NCI-H1417 treated with DMSO at 0.1 percent for 48 hours (cell line): ENCODE measurements at regions not wholly inside any gene's neighbourhood (a gene's known extent, or its start where the extent isn't known, plus 50 kb on each side); places are given as distances from the start of the nearest gene placed in this dataset.
"Not testable (repeated sequence)": the region's sequence is repeated elsewhere in the genome, so short reads cannot be mapped to it uniquely, and the experiment has no call there.

Experiments
- DNase-seq: peaks from one replicate; lab custom pipeline; 2025; lab: John Stamatoyannopoulos, UW

DNA sequence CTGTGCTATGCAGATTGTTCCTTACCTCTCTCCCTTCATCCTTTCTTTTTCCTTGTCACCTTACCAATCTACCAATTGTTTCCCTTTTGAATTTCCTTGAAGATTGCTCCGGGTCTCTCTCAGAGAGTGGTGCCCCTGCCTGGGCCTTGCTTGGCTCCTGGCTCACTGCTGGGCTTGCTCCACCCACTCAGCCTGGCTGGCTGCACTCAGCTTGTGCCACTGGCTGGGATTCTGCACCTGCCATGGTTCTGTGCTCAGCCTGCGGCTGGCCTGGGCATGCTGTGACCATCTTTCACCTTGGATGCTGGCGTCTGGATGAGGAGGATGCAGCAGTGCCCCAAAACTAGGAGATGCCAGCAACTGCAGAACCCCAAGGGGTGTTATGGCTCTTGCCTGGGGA lies 463.9 kb upstream of the CXADR start:
- no peak for DNase-seq

GRCh38 chr21:17050156-17050555 lies 462.7 kb upstream of the CXADR start:
- DNase-seq: no peak

GRCh38 chr21:17050646-17051045 lies 462.2 kb upstream of the CXADR start:
- DNase-seq: no peak

GRCh38 chr21:17051054-17051453 lies 461.8 kb upstream of the CXADR start:
- no peak for DNase-seq

GRCh38 chr21:17053321-17053720 lies 459.5 kb upstream of the CXADR start:
- DNase-seq: no peak

DNA sequence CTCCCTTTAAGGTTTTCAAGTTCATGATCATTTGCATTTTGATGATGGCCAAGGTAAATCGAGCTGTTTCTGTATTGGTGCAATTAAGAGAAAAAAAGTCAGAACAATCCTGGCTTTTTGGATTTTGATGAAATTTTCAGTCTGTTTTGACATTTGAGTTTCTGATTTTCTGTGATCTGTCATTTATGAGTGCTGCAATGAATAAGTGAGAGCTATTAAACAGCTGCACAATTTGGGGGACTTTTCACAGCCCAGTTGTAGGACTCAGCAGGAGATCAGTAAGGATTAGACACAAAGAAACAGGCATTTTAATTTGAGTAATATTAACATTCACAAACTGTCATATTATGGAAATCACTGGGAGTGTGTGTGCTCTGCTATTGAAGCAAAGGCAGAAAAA lies 452.9 kb upstream of the CXADR start:
- no peak for DNase-seq

DNA sequence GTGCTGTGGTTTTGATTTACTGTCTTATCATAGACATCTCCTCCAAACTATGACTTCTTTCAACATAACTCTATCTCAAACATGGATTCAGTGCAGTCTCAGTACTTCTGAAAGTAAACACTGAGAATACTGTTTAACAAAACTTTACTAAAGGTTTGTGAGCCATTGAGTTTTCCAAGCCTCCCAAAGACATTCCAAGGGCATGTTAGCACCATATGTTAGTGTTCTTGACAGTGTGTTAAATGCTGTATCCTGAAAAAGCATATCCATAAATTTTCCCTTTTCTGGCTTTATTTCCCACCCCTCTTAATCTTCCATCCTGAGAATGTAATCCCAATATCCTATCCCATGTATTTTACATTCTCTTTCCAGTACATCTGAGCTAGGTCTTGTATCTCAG lies 446.8 kb upstream of the CXADR start:
- no peak for DNase-seq

DNA sequence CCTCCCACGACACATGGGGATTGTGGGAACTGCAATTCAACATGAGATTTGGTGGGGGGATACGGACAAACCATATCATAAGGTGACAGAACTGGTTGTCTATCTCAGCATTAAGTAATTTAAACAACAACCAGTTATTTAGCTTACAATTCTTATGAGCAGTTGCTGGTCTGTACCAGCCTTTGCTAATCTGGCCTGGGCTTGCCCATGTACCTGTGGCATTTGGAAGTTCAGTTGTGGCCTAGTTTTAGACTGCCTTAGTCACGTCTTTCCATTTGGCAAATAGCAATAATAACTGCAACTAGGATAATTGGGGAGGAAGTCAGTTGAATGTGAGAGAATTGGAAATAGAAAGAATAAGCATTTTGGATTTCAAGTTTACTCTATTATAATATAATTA lies 441.8 kb upstream of the CXADR start:
- no peak for DNase-seq

DNA sequence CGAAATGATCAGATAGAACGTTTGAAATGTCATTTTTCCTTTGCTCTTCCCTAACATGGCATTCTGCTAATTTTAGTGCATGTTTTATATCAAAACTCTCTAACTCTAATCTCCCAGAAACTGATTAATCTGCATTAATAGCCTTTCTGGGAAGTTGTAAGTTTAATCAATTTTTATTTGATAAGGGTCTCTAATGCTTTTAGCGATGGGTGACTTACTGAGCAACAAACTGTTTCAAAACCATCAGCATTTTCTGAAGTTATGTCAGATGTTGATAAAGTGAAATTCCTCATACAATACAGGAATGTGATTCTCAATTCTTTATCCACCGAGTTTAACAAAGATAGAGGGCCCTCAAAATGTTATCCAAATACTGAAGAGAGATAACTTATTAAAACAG lies 431.6 kb upstream of the CXADR start:
- no peak for DNase-seq

- no peak for DNase-seq
Observed at GRCh38 chr21:17082843-17083483, 429.9 kb upstream of the CXADR start.

- DNase-seq: no peak
Observed at GRCh38 chr21:17085707-17086106, 427.1 kb upstream of the CXADR start.

DNA sequence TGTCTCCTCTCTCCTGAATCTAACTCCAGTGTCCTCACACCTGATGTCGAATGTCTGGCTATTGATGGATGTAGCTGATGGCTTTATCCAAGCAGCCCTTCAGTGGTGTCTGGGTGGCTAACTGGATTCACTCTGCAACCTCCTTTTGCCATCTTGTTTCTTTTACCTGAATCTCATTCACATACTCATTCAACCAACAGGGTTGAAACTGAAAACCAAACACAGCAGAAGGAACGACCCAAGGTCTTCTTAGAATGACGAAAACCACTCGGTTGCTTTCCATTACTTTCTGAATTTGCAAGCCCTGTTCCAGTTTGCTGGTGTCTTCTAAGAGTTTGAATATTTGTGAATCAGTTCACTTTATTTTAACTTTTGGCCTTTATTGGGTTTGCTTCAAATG lies 424.3 kb upstream of the CXADR start:
- no peak for DNase-seq

- DNase-seq: no peak
Observed at GRCh38 chr21:17089091-17089491, 423.8 kb upstream of the CXADR start.

DNA sequence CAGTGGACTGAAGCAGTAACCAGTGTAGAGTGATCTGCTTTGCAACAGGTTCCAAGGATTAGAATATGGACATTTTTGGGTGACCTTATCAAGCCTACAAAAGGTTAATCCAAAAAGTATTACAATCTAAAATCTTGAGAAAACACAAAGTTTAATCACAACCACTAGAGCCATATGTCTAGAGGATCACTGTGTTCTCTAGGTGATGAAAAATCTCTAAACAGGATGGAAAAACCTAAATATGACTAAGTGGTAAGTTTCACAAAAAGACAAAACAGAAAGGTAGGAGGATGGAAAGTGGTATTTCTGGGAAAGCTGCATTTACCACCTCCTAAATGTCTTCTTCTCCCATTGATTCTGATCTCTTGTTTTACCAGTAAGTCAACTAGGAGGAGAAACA lies 411.1 kb upstream of the CXADR start:
- no peak for DNase-seq

DNA sequence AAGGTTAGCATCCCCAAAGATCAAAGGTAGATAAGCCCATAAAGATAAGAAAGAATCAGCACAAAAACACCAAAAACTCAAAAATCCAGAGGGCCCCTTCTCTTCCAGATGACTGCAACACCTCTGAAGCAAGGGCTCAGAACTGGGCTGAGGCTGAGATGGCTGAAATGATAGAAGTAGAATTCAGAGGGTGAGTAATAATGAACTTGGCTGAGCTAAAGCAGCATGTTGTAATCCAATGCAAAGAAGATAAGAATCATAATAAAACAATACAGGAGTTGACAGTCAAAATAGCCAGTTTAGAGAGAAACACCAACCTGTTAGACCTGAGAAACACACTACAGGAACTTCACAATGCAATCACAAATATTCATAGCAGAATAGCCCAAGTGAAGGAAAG lies 406.9 kb upstream of the CXADR start:
- no peak for DNase-seq

- no peak for DNase-seq
Observed at GRCh38 chr21:17114045-17114444, 398.8 kb upstream of the CXADR start.

DNA sequence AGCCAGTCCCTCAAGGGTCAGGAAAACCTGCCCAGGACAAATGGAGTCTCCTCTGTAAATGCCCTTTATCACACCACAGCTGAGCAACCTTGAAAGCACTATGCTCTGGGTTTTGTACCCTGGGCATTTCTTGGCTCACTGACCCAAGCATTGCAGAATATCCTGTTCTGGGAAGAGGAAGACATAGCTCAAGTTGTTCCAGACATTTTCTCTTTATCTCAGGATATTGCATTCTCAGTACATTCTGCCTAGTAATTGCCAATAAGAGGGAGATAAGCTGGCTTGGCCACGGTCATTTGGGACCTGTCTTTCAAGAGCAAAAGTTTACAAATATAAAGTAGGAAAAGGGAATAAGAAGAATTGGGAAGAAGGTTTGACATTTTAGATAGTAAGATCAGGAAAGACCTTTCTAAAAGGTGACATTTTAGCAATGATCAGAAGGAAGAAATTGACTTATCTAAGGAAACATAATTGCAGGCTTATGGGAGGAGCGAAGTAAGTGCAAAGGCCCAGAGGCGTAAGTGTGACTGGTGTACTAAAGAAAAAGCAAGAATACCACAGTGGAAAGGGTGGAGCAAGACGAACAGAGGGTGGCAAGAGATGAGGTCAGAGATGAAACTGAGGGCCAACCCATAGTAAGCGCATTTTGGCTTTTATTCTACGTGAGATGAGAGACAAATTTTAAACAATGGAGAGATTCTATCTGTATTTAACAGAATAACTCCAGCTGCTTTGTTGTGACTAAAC lies 394.0 kb upstream of the CXADR start:
- DNase-seq: no peak

DNA sequence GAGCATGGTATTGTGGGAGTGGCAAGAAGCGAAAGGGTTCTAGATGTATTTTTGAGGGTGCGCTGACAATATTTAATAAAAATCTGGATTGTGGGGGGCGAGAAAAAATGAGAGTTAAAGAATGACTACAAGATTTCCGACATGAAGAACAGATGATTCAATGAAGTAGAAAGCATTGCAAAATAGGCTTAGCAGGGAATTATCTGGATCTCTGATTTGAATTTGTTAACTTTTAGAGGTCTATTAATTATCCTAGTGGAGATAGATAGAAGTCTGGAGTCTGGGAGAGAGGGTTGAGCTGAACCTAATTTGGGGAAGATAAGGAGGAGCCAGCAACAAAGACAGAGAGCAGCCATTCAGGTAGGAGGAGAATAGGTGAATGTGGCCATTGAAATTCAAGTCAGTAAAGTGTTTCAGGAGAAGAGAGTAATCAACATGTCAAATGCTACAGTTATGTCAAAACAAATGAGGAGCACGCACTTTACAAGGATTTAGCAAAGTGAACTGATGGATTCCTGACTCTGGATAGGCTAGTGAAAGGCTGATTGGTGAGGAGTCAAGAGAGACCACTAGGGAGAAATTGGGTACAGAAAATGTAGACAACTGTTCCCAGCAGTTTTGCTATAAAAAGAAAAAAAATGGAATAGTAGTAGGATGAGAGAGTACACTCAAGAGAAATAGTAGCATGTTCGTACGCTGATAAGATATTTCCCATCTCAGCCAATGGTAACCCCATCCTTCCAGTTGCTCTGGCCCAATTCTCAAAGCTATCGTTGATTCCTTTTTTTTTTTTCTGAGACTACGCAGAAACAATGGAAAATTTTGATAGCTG lies 393.2 kb upstream of the CXADR start:
- no peak for DNase-seq

DNA sequence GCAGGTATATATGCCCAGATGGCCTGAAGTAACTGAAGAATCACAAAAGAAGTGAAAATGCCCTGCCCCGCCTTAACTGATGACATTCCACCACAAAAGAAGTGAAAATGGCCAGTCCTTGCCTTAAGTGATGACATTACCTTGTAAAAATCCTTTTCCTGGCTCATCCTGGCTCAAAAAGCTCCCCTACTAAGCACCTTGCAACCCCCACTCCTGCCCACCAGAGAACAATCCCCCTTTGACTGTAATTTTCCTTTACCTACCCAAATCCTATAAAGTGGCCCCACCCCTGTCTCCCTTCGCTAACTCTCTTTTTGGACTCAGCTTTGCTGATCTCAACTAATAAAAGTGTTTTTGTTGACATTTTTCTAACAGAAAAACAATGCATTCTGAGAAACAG lies 385.4 kb upstream of the CXADR start:
- DNase-seq: not testable (repeated sequence)

- no peak for DNase-seq
Observed at GRCh38 chr21:17128132-17128531, 384.7 kb upstream of the CXADR start.

DNA sequence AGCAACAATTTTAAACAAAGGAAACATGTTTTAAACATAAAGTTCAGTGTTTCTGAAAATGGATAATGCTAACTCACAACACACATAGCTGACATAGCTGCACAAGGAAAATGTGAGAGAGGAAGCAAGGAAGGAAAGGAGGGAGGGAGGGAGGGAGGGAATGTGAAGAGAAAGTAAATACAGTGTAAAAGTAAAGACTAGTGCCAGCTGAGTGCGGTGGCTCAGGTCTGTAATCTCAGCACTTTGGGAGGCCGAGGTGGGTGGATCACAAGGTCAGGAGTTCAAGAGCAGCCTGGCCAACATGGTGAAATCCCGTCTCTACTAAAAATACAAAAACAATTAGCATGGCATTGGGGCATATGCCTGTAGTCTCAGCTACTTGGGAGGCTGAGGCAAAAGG lies 373.7 kb upstream of the CXADR start:
- not testable (repeated sequence) for DNase-seq

DNA sequence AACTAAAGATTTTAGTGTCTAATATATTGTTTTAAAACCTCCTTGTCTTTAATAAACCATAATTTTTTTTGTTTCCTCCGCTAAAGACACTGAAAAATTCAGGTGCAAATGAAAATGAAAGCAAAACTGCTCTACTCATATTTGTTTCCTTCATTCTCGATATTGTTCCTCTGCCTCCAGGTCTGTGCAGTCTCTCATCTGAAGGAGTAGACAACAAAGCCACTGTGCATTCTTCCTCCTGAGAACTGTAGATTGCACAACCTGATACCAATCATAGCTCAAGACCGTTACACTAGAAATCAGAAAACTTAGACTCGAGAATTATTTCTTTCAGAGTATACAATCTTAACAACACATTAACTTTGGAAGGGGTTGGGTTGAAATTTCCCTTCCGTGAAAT lies 373.1 kb upstream of the CXADR start:
- DNase-seq: no peak

DNA sequence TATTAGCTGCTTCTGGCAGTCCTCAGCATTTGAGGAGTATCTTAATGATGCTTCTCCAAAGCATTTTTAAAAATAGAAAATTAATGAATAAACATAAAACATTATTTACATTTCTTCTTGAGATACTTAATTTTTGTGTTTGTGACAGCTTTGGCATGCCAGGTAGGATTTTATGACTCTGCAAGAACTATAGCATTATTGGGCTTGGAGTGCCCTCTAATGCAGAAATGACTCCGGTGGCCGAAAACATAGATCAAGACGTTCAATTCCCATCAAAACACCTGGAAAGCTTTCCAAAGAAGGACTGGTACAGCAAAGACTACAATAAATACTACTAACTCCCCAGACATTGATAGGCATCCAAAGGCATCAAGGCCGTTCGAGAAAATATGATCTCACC lies 366.4 kb upstream of the CXADR start:
- no peak for DNase-seq
